Neural progenitor cell (in vitro differentiated cells): ENCODE measurements at regions not wholly inside any gene's neighbourhood (a gene's known extent, or its start where the extent isn't known, plus 50 kb on each side); places are given as distances from the start of the nearest gene placed in this dataset.

ENCODE experiments used
- EZH2 ChIP-seq: fragments of 200-600 bp; sonication (generic); IDR thresholded peaks from 2 replicates; pipeline ENCODE4 v1.6.1; 2017; ENCODE audit warnings: antibody characterized with exemption, mild to moderate bottlenecking, moderate library complexity
- TF ChIP-seq, protein P1 (sequence below): fragments of 200-600 bp; sonication (generic); IDR thresholded peaks from 2 replicates; pipeline ENCODE4 v1.5.1; 2017; ENCODE audit warnings: antibody characterized with exemption, mild to moderate bottlenecking

GRCh38 chr1:25081496-25081895, 150.8 kb downstream of the SYF2 start:
- TF ChIP-seq, protein P1, sequence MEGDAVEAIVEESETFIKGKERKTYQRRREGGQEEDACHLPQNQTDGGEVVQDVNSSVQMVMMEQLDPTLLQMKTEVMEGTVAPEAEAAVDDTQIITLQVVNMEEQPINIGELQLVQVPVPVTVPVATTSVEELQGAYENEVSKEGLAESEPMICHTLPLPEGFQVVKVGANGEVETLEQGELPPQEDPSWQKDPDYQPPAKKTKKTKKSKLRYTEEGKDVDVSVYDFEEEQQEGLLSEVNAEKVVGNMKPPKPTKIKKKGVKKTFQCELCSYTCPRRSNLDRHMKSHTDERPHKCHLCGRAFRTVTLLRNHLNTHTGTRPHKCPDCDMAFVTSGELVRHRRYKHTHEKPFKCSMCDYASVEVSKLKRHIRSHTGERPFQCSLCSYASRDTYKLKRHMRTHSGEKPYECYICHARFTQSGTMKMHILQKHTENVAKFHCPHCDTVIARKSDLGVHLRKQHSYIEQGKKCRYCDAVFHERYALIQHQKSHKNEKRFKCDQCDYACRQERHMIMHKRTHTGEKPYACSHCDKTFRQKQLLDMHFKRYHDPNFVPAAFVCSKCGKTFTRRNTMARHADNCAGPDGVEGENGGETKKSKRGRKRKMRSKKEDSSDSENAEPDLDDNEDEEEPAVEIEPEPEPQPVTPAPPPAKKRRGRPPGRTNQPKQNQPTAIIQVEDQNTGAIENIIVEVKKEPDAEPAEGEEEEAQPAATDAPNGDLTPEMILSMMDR: no peak
- TF ChIP-seq EZH2: no peak
